ENCODE measurements at regions not wholly inside any gene's neighbourhood (a gene's known extent, or its start where the extent isn't known, plus 50 kb on each side); places are given as distances from the start of the nearest gene placed in this dataset.

GRCh38 chr12:91923864-91924263 lies 221.8 kb downstream of the BTG1 start:
- TF ChIP-seq CTCF (IDR thresholded peaks at IDR 0.05; ENCODE audit: low read length) (no peak), EZH2 (IDR thresholded peaks at IDR 0.05; ENCODE audit: borderline replicate concordance, low read length) (no peak)
